Sigmoid colon (tissue), 4 donors: ENCODE measurements at regions not wholly inside any gene's neighbourhood (a gene's known extent, or its start where the extent isn't known, plus 50 kb on each side); places are given as distances from the start of the nearest gene placed in this dataset.

Source experiments
- EP300 ChIP-seq, 4 donors: sonication (generic); formaldehyde crosslinking; IDR thresholded peaks; one replicate each; pipeline ENCODE4 v1.6.1; 2017; ENCODE audit warnings: antibody characterized with exemption in 4 of 4
- POLR2A ChIP-seq, 2 donors: fragments of 450-650 bp; IDR thresholded peaks; one replicate each; pipeline ENCODE4 v1.6.1; 2016; ENCODE audit warnings: antibody characterized with exemption in 2 of 2, mild to moderate bottlenecking in 2 of 2, moderate library complexity in 2 of 2
- TF ChIP-seq, protein P1 (sequence below), 4 experiments: fragments of 450-650 bp in 3 of 4; fragments of 200-600 bp in 1 of 4; IDR thresholded peaks; one replicate each; pipeline ENCODE4 v1.5.1; 2016 to 2019; ENCODE audit warnings: antibody characterized with exemption in 4 of 4, mild to moderate bottlenecking in 3 of 4, moderate library complexity in 2 of 4

DNA sequence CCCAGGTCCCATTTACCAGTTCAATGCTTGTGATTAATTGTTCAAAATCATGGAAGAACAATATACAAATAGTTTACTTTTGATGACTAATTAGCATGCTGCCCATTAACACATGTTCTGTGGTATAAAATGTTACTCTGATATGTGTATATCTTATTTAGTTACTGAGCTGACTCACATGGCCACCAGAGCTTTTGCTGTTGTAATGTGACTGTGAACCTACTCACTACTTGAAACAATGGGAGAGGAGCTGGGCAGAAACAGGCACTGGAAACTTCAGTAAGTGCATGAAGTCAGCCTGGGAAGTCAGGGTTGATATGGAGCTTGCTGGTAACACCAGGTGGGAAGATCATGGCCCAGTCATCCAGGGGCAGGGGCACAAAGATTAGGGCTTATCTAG lies 72.7 kb upstream of the MAD2L1 start:
- TF ChIP-seq EP300 (IDR thresholded peaks at IDR 0.05) (no peak), POLR2A (IDR thresholded peaks at IDR 0.05) (no peak)
- TF ChIP-seq, protein P1, sequence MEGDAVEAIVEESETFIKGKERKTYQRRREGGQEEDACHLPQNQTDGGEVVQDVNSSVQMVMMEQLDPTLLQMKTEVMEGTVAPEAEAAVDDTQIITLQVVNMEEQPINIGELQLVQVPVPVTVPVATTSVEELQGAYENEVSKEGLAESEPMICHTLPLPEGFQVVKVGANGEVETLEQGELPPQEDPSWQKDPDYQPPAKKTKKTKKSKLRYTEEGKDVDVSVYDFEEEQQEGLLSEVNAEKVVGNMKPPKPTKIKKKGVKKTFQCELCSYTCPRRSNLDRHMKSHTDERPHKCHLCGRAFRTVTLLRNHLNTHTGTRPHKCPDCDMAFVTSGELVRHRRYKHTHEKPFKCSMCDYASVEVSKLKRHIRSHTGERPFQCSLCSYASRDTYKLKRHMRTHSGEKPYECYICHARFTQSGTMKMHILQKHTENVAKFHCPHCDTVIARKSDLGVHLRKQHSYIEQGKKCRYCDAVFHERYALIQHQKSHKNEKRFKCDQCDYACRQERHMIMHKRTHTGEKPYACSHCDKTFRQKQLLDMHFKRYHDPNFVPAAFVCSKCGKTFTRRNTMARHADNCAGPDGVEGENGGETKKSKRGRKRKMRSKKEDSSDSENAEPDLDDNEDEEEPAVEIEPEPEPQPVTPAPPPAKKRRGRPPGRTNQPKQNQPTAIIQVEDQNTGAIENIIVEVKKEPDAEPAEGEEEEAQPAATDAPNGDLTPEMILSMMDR (IDR thresholded peaks at IDR 0.05): no peak
